ENCODE measurements at regions not wholly inside any gene's neighbourhood (a gene's known extent, or its start where the extent isn't known, plus 50 kb on each side); places are given as distances from the start of the nearest gene placed in this dataset.
"Not testable (repeated sequence)": the region's sequence is repeated elsewhere in the genome, so short reads cannot be mapped to it uniquely, and the experiment has no call there.

GRCh38 chr3:26763723-26764122 is 141.2 kb downstream of the LRRC3B start:
- DNase-seq = no peak

DNA sequence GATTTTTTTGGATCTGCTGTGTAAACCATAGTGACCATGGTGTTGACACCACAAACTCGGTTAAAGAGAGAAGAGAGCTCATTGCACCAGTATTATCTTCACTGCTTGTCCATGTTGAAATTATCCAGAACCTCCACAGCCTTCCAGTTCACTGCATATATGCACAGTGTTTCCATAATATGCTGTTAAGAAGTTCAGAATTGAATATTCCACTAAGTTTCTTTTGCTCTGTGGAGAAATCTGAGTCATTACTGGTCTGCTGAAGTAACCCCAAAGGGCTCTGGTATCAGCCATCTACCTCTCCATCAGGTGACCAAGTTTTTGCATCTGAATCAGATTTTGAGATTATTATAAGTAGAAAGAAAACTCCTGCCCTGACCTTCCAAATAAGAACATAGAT is 143.5 kb downstream of the LRRC3B start:
- DNase-seq = no peak

DNA sequence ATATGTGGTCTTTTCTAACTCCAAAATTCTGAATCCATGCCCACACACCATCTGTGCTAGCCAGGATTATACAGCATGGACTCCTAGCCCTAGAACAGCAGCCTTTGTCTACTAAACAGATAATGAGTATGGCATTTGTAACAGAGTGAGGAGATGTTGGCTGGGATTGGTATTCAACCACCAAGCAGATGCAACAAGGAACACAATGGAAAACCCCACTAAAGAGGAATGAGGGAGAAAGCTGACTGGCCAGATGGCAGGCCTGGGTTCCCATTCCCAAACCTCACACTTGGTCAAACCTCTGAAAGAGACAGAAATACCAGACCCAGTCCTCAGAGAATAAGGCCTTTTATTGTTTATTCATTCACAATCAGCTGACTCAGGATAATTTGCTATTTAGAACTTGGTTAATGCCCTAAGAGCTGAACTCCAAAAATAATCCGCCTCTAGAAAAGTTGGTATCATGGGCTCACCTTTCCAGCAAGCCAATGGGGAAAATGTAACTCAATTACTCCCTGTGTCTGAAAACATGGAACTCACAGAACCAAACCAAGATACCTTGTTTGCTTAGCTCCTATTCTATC is 145.6 kb downstream of the LRRC3B start:
- no peak for DNase-seq

- no peak for DNase-seq
Measured at GRCh38 chr3:26799679-26800317, 177.2 kb downstream of the LRRC3B start.

DNA sequence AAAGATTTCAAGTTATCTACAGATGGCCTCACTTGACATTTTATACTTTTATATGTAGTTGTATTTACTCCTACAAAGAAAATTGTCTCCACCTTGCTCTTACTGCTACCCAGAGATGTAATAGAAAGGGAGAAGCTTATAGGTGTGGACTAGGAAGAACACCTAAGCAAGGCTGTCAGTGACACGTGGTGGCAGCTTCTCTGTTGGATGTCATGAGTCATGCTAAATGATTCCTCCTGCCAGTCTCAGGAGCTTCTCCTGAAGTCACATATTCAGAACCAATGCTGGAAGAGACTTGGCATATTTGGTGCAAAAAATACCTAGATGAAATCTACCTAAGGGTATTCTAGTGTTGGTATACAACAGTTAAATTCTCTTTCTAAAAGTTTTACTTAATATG is 184.7 kb downstream of the LRRC3B start:
- DNase-seq = no peak

GRCh38 chr3:26825454-26825853 is 202.9 kb downstream of the LRRC3B start:
- DNase-seq = no peak

DNA sequence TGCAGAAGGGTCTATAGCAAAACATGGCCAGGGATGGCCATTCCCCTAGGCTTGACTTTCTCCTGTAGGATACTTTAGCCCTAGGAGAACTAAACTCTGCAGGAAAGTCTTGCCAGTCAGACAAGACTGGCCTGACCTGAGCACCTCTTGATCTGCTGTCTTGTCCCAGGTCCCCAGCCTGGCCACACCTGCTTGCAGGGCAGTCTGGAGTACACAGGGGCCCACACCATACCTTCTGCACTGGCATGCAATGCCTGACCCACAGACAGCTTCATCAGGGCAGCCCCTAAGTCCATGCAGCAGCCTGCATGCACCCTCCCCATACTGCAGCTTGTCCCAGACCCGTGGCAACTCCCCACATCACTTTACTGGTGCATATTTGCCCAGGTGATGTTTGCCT is 204.6 kb downstream of the LRRC3B start:
- no peak for DNase-seq

- peak; percentile 8 for DNase-seq
Measured at GRCh38 chr3:26838026-26838425, 215.5 kb downstream of the LRRC3B start.

DNA sequence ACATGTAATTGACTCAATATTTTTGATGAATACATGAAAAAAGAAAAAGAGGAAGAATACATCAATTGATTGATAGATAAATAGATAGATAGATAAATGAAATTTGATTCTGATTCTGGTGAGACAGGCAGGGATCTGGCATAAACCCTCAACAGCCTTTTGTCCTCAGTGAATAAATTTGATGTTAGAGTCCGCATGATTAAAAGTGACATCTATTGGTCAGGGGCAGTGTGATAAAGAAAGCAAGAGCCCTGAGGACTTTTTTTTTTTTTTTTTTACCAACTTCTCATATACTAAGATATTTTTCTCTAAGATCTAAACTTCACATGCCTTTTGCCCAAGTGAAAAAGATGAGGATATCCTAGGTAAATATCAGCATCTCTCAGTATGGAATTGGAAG is 216.4 kb downstream of the LRRC3B start:
- no peak for DNase-seq

DNA sequence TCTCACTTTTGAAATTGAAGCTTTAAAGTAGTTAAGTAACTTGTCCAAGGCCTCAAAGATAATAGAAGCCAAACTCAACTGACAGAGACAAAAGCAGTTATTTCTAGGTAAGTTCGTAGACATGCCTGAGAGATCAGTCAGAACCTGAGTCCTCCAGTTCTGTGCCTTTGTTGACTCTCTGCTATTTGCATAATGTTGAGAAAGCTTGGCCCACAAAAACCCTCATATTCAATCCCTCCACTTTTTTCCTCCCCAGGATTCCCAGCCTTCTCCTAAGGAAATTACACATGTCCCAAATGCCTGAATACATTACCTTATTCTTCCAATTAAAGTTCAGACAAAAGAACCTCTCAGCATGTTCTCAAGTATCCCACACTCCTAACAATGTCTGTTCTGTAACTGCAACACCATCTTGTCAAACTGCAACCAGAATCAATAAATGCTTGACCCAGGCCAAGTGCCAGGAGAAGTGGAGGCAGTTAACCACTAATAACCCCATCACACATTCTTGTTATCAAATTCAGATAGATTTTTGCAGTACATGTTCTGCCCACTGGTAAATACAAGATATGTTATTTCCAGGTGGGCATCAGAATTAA is 217.8 kb downstream of the LRRC3B start:
- no peak for DNase-seq

GRCh38 chr3:26845194-26845593 is 222.6 kb downstream of the LRRC3B start:
- DNase-seq = no peak

DNA sequence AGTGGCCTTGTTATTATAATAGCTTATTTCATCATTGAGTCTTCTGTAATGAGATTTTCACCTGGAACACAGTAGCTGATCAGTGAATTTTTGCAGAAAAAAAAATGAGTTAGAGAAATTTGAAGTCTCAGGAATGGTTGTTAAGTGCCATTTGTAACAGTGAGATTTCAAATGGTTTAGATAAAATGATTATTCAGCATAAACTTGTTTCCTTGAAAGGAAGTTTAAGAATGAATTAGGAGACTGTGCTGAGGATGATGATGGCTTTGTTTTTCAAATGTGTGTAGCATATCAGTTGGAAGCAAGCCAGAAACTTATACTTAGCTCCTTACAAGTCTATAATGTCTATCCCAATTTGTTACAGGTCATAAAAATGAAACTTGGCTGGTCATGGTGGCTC is 225.1 kb downstream of the LRRC3B start:
- no peak for DNase-seq

DNA sequence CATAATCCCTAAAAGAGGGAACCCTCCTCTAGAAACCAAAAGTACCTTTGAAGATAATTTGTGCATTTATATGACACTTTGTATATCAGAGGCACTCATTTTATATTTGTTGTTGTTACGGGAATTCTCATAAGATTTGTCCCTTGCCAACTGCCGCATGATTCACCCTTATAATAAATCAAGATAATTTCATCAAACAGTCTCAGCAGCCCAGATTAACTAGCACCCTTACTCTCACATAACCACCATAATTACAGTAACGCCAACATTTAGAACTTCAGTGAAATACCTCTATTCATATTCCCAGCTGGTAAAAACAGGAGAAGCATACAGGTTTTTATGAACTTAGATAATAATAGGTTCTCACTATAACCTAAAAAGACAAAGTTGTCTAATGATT is 271.9 kb downstream of the LRRC3B start:
- no peak for DNase-seq

- DNase-seq = no peak
Measured at GRCh38 chr3:26915208-26915607, 292.6 kb downstream of the LRRC3B start.

DNA sequence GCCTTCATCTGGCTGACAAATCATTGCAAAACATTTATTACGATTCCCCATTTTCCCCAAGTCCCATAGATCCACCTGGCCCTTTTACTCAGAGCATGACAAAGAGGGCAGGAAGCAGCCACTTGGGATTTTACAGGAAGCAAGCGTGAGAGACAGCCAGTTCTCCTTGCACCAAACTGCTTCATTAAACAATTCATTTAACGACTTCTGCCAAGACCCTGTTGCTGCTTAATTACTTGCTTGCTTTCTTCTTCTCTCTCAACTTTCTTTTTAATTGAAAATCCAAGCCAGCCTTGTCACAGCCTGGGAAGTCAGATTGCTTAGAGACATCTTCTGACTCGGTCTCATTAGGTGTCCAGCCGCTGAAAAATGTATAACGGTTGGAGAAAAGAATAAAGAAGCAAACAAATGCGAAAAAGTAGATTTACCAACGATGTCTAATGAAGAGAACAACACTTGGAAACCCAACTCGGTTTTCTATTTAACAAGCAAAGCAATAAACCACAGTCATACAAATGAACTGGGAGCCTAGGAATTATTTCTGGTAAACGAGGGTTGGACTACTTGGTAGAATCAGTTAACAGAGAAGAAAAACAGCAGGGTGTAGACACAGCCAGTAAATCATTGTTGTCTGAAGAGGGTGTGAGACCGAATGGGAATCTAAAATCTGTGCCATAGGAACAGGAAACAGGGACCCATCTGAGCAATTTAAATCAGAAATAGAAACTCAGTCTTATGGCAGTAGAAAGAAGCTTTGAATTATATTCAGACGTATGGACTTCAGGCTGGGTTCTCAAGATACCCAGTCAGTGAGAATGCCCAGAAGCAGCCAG is 298.3 kb downstream of the LRRC3B start:
- DNase-seq = no peak

DNA sequence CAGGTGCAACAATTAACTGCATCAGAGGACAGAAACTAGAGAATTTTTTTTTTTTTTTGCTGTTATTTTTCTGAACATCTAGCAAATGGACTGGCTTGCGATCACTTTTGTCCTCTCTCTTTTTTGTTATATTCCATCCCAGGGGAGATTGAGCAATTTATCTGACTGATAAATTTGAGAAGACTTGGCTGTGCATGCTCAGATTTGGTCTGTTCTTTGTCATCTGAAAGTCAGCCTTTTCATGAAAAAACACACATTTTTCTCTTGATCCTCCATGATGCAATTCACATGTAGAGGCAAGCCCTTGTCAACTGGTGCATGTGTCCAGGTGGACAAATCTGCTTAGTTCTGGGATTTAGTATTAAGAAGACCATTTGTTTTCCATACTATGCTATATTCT is 309.3 kb downstream of the LRRC3B start:
- no peak for DNase-seq

- no peak for DNase-seq
Measured at GRCh38 chr3:26932752-26933151, 310.2 kb downstream of the LRRC3B start.

DNA sequence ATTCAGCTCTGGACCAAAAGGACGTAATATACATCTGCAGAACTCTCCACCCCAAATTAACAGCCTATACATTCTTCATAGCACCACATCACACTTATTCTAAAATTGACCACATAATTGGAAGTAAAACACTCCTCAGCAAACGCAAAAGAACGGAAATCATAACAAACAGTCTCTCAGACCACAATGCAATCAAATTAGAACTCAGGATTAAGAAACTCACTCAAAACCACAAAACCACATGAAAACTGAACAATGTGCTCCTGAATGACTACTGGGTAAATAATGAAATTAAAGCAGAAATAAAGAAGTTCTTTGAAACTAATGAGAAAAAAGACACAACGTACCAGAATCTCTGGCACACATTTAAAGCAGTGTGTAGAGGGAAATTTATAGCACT is 322.9 kb downstream of the LRRC3B start:
- not testable (repeated sequence) for DNase-seq

GRCh38 chr3:26960382-26960781 is 337.8 kb downstream of the LRRC3B start:
- DNase-seq = no peak

DNA sequence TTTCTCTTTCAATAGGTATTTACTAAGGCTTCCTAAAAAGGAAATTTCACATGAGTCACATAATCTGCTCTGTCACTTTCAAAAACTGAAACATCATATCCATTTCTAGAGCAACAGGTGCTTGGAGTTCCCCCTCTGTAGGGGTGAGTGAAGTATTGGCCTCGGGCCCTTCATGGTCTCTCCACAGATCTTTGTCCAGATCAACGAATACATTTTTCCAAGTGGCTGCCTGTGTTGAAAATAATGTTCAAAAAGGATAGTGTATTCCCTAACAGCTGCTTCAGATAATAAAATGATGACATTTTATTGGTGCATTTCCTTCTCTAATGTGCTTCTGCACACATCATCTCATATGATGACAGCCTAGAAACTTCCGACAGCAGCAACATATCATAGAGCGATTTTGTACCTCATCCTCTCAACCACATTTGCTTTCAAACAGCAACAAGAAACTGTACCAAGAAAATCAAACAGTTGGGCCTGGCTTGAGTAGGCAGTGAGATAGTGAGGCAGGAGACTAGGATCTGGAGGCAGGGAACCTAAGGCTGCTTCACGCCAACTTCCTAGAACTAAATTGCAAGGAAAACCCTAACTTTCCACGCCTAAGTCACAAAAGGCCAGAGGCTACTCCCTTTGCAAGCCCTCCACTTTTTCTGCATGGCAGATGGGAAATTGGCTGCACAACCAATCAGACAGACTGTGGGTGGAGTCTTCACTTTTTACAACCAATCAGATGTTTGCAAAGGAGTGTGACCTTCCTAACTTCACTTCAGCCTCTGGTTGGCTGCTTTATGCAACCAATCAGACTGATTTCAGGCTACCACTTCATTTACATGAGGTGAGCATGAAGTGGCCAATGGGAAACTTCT is 340.2 kb downstream of the LRRC3B start:
- DNase-seq = no peak

DNA sequence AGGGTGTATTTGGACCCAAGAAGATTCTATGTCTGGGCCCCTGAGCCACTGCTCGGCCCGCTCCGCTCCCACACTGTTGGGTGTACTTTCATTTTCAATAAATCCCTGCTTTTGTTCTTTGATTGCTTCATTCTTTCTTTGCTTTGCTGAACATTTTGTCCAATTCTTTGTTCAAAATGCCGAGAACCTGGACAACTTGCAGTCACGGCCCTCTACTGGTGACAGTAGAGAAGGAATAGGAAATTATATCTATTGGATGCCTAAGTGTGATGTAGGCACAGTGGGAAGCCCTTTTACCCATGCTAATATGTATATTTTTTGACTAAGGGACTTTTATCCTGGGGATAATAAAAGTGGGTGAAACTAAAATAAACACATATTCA is 340.8 kb downstream of the LRRC3B start:
- no peak for DNase-seq

DNA sequence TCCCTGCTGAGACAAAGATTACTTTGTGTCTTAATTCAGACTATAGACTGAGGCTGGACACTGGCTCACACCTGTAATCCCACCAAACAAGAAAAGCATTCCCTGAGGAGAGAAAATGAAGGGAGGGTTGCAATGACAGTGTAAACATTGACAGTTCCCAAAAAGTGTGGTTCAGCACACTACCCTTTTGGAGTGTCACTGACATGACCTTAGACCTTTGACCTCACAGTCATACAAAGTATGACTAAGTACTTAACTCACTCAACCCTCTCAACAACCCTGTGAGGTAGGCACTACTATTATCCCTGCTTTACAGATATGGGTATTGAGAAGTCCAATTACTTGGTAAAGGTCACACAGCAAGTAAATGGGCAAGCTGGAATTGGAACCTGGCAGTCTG is 341.7 kb downstream of the LRRC3B start:
- DNase-seq = no peak
